NCI-H748 (cell line): ENCODE measurements at regions not wholly inside any gene's neighbourhood (a gene's known extent, or its start where the extent isn't known, plus 50 kb on each side); places are given as distances from the start of the nearest gene placed in this dataset.

Experiments
- DNase-seq: peaks from one replicate; lab custom pipeline; 2025; ENCODE audit not compliant: unreplicated experiment; lab: John Stamatoyannopoulos, UW

GRCh38 chr1:213371847-213372619, 321.0 kb downstream of the RPS6KC1 start:
- peak; percentile 82 for DNase-seq

- DNase-seq = peak; percentile 75
Measured at GRCh38 chr1:213374369-213374768, 323.3 kb downstream of the RPS6KC1 start.

- DNase-seq = no peak
Measured at GRCh38 chr1:213375002-213375401, 324.0 kb downstream of the RPS6KC1 start.

GRCh38 chr1:213376862-213377372, 325.9 kb downstream of the RPS6KC1 start:
- no peak for DNase-seq

GRCh38 chr1:213380865-213381264, 329.8 kb downstream of the RPS6KC1 start:
- no peak for DNase-seq

- peak; percentile 61 for DNase-seq
Measured at GRCh38 chr1:213381572-213382084, 330.6 kb downstream of the RPS6KC1 start.

GRCh38 chr1:213383465-213383864, 332.4 kb downstream of the RPS6KC1 start:
- no peak for DNase-seq

- DNase-seq = no peak
Measured at GRCh38 chr1:213385201-213385600, 334.2 kb downstream of the RPS6KC1 start.

- no peak for DNase-seq
Measured at GRCh38 chr1:213385806-213386324, 334.8 kb downstream of the RPS6KC1 start.

- no peak for DNase-seq
Measured at GRCh38 chr1:213387380-213388015, 336.5 kb downstream of the RPS6KC1 start.

GRCh38 chr1:213388199-213388598, 337.2 kb downstream of the RPS6KC1 start:
- DNase-seq = no peak

- DNase-seq = no peak
Measured at GRCh38 chr1:213389061-213389581, 338.1 kb downstream of the RPS6KC1 start.

GRCh38 chr1:213391445-213391844, 340.4 kb downstream of the RPS6KC1 start:
- no peak for DNase-seq

- DNase-seq = no peak
Measured at GRCh38 chr1:213393860-213394259, 342.8 kb downstream of the RPS6KC1 start.

GRCh38 chr1:213394837-213395236, 343.8 kb downstream of the RPS6KC1 start:
- no peak for DNase-seq

GRCh38 chr1:213397638-213398037, 346.6 kb downstream of the RPS6KC1 start:
- DNase-seq = no peak

GRCh38 chr1:213399695-213400094, 348.7 kb downstream of the RPS6KC1 start:
- DNase-seq = no peak

- no peak for DNase-seq
Measured at GRCh38 chr1:213409208-213409631, 358.2 kb downstream of the RPS6KC1 start.

GRCh38 chr1:213409971-213410370, 358.9 kb downstream of the RPS6KC1 start:
- DNase-seq = no peak

GRCh38 chr1:213414346-213414745, 363.3 kb downstream of the RPS6KC1 start:
- DNase-seq = no peak

GRCh38 chr1:213414911-213415310, 363.9 kb downstream of the RPS6KC1 start:
- no peak for DNase-seq
